LNCAP (cell line): ENCODE measurements at regions not wholly inside any gene's neighbourhood (a gene's known extent, or its start where the extent isn't known, plus 50 kb on each side); places are given as distances from the start of the nearest gene placed in this dataset.

ENCODE experiments used
- TF ChIP-seq, protein P1 (sequence below): fragments of 450-650 bp; IDR thresholded peaks from 2 replicates; pipeline ENCODE4 v1.5.1; 2017; ENCODE audit warnings: mild to moderate bottlenecking

DNA sequence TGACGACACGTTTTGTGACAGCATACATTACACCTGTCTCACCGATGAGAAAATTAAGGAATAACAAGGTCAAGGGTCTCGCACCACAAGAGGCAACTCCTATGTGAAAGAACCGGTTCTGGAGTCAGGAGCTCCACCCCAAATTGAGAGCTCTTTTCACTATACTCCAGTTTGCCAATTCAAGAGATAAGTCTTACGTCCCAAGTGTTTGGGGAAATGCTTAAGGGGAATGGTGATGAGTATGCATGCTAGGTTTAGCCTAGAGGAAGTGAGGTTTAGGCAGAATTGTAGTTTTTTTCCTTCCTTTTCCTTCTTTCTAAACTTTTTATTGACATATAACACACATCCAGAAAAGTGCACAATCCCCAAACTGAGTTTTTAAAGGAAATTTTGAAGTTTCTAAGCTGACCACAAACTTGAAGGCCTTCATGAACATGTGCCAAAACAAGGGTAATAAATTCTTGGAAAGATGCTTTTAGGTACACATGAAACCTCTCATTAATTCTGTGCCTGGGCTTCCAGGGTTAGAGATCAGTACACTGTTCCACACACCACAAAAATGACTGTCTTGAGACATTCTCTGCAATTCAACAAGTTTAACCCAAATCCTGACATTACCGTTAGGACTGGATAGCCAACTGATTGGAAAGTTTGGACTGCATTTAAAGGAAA is 127.6 kb upstream of the SLC1A3 start:
- TF ChIP-seq, protein P1, sequence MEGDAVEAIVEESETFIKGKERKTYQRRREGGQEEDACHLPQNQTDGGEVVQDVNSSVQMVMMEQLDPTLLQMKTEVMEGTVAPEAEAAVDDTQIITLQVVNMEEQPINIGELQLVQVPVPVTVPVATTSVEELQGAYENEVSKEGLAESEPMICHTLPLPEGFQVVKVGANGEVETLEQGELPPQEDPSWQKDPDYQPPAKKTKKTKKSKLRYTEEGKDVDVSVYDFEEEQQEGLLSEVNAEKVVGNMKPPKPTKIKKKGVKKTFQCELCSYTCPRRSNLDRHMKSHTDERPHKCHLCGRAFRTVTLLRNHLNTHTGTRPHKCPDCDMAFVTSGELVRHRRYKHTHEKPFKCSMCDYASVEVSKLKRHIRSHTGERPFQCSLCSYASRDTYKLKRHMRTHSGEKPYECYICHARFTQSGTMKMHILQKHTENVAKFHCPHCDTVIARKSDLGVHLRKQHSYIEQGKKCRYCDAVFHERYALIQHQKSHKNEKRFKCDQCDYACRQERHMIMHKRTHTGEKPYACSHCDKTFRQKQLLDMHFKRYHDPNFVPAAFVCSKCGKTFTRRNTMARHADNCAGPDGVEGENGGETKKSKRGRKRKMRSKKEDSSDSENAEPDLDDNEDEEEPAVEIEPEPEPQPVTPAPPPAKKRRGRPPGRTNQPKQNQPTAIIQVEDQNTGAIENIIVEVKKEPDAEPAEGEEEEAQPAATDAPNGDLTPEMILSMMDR: no peak

DNA sequence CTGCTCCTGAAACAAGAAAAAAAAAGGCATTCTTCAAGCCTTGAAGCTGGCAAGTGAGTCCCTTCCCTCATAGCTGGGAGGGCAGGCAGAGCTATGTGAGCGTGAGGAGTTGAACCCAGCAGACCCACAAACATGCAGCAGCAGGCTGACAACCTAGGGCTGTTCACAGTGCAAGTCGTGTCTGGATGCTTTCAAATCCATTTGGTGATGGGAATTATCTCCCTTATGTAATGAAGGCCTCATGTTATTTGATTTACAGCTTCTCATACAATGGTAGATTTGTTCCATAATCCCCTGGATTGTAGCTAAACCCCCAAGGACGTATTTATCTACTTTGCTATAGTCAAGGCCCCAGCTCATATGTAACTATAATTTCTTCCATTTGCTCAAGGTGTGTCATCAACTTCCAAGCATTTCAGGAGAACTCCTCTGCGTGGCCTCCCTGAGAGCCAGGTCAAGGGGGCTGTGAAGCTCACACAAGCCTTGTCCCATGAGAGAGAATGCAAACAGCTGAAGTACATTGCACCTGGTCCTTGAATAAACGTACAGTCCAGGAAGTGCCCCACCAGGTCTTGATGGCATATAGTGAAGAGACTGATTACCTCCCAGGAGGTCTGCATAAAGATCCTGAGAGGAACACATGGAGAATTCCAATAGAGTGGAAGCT is 124.8 kb upstream of the SLC1A3 start:
- TF ChIP-seq, protein P1: no peak

GRCh38 chr5:36482812-36483211 is 123.6 kb upstream of the SLC1A3 start:
- TF ChIP-seq, protein P1: no peak

- TF ChIP-seq, protein P1: no peak
Observed at GRCh38 chr5:36489505-36489904, 116.9 kb upstream of the SLC1A3 start.

DNA sequence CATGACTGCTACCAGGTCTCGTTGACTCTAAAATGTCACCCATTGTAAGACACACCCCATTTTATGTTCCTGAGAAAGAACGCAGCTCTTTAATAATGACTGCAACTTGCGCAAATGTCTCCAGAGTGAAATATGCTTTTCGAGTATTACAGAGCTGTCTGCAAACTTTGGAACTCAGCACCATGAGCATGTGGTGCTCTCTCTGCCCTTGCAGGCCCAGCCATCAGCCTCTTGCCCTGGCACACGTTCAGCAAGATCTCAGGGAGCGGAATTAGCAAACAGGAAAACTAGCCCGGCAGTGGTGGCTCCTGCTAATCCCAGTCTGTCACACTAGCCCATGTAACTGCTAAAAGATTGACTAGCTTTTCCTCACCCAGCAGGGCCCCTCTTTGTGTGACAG is 114.5 kb upstream of the SLC1A3 start:
- TF ChIP-seq, protein P1: no peak

DNA sequence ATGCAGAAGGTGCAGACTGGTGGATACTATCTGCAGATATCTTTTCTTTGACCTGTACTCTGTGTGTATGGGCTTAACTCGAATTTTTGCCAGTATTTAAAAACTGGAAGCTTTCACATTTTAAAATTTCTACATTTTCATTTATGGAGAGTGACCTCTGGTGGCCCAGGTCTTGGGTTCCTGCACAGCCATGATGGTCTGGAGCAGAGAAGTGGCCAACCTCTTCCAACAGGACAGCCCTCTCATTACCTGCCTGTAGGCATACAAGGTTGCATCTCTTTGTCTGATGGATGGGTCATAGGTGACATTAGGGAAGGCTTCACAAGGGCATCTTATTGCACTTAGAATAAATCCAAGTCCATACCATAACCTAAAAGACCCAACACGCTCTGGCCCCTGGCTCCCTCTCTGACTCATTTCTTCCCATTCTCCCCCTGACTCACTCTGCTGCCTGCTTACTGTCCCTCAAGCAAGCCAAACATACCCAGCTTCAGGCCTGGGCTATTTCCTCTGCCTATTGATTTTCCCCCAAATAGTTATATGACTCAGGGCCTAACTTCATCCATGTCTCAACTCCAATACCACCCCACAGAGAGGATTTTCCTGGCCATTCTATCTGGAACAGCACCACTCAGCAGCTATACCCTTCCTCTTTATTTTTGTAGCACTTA is 113.3 kb upstream of the SLC1A3 start:
- TF ChIP-seq, protein P1: no peak

DNA sequence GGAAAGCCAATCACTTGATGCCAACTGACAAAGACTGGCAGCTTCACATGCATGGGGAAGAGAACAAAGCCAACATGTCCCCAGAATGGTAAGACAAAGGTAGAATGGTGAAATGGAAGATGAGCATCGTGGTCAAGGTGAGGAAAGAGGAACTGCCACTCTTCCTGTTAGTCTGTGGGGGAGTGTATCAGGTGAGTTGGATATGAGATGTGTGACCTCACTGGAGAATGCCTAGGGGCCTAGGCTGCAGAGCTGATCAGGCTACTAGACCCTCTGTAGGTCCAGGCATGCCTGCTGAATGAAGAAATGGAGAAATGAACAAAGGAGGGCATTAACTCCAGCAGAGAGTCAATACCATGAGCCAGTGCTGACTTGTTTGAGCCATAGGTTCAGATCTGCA is 112.4 kb upstream of the SLC1A3 start:
- TF ChIP-seq, protein P1: no peak
